HL-60 (cell line): ENCODE measurements at regions not wholly inside any gene's neighbourhood (a gene's known extent, or its start where the extent isn't known, plus 50 kb on each side); places are given as distances from the start of the nearest gene placed in this dataset.

Source experiments
- GABPA ChIP-seq: IDR thresholded peaks from 2 replicates; pipeline ENCODE4 v1.6.1; 2012; ENCODE audit warnings: low read depth
- POLR2AphosphoS5 ChIP-seq: IDR thresholded peaks from 2 replicates; pipeline ENCODE4 v1.6.1; 2012; ENCODE audit warnings: low read depth
- SPI1 ChIP-seq: IDR thresholded peaks from 2 replicates; pipeline ENCODE4 v1.6.1; 2012; ENCODE audit warnings: low read depth, mild to moderate bottlenecking, borderline replicate concordance
- TF ChIP-seq, protein P1 (sequence below): IDR thresholded peaks from one replicate; pipeline ENCODE4 v1.5.1; 2011; ENCODE audit warnings: low read length, control low read depth, inconsistent platforms; ENCODE audit not compliant: insufficient read depth
- TF ChIP-seq, protein P2 (sequence below): IDR thresholded peaks from 2 replicates; pipeline ENCODE4 v1.6.1; 2012; ENCODE audit warnings: low read depth; ENCODE audit not compliant: insufficient replicate concordance

DNA sequence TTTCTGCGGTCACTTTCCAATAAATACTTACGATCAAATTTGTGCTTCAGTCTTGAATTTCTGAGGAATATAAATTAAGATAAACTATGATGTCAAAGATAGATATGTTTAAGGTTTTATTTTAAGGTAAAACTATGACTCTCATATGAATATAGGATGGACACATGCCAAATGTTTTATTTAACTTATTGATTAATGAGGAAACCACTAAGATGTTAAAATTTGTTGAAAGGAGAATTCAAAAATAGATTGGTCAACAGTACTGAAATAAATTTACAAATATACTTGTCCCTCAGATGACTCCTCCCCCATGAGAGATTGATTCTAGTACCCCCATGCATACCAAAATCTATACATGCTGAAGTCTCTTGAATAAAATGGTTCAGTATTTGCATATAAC lies 319.7 kb upstream of the KCNH8 start:
- TF ChIP-seq, protein P1, sequence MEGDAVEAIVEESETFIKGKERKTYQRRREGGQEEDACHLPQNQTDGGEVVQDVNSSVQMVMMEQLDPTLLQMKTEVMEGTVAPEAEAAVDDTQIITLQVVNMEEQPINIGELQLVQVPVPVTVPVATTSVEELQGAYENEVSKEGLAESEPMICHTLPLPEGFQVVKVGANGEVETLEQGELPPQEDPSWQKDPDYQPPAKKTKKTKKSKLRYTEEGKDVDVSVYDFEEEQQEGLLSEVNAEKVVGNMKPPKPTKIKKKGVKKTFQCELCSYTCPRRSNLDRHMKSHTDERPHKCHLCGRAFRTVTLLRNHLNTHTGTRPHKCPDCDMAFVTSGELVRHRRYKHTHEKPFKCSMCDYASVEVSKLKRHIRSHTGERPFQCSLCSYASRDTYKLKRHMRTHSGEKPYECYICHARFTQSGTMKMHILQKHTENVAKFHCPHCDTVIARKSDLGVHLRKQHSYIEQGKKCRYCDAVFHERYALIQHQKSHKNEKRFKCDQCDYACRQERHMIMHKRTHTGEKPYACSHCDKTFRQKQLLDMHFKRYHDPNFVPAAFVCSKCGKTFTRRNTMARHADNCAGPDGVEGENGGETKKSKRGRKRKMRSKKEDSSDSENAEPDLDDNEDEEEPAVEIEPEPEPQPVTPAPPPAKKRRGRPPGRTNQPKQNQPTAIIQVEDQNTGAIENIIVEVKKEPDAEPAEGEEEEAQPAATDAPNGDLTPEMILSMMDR, result no peak
- TF ChIP-seq, protein P2, sequence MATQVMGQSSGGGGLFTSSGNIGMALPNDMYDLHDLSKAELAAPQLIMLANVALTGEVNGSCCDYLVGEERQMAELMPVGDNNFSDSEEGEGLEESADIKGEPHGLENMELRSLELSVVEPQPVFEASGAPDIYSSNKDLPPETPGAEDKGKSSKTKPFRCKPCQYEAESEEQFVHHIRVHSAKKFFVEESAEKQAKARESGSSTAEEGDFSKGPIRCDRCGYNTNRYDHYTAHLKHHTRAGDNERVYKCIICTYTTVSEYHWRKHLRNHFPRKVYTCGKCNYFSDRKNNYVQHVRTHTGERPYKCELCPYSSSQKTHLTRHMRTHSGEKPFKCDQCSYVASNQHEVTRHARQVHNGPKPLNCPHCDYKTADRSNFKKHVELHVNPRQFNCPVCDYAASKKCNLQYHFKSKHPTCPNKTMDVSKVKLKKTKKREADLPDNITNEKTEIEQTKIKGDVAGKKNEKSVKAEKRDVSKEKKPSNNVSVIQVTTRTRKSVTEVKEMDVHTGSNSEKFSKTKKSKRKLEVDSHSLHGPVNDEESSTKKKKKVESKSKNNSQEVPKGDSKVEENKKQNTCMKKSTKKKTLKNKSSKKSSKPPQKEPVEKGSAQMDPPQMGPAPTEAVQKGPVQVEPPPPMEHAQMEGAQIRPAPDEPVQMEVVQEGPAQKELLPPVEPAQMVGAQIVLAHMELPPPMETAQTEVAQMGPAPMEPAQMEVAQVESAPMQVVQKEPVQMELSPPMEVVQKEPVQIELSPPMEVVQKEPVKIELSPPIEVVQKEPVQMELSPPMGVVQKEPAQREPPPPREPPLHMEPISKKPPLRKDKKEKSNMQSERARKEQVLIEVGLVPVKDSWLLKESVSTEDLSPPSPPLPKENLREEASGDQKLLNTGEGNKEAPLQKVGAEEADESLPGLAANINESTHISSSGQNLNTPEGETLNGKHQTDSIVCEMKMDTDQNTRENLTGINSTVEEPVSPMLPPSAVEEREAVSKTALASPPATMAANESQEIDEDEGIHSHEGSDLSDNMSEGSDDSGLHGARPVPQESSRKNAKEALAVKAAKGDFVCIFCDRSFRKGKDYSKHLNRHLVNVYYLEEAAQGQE, result no peak
- TF ChIP-seq POLR2AphosphoS5 (no peak), GABPA (no peak), SPI1 (no peak)
